HG03575 (cell line): ENCODE measurements at regions not wholly inside any gene's neighbourhood (a gene's known extent, or its start where the extent isn't known, plus 50 kb on each side); places are given as distances from the start of the nearest gene placed in this dataset.

Experiments
- ATAC-seq: cut with Tn5 transposase; IDR thresholded peaks from one replicate; pipeline ENCODE4 v1.9.1; 2021; ENCODE audit not compliant: unreplicated experiment, insufficient number of reproducible peaks, low FRiP score; ENCODE audit errors: extremely low read depth

GRCh38 chr2:5472673-5473072 is 219.5 kb upstream of the SOX11 start:
- no peak for ATAC-seq

- no peak for ATAC-seq
Observed at GRCh38 chr2:5473635-5474034, 218.5 kb upstream of the SOX11 start.

- no peak for ATAC-seq
Observed at GRCh38 chr2:5474716-5475115, 217.5 kb upstream of the SOX11 start.

- ATAC-seq = no peak
Observed at GRCh38 chr2:5479265-5479928, 212.8 kb upstream of the SOX11 start.

- no peak for ATAC-seq
Observed at GRCh38 chr2:5482929-5483331, 209.3 kb upstream of the SOX11 start.

GRCh38 chr2:5484868-5485267 is 207.3 kb upstream of the SOX11 start:
- no peak for ATAC-seq

GRCh38 chr2:5491523-5491922 is 200.7 kb upstream of the SOX11 start:
- no peak for ATAC-seq

GRCh38 chr2:5493256-5493655 is 198.9 kb upstream of the SOX11 start:
- ATAC-seq = no peak

- ATAC-seq = no peak
Observed at GRCh38 chr2:5494212-5494611, 198.0 kb upstream of the SOX11 start.

- no peak for ATAC-seq
Observed at GRCh38 chr2:5495586-5495985, 196.6 kb upstream of the SOX11 start.

GRCh38 chr2:5497874-5498273 is 194.3 kb upstream of the SOX11 start:
- ATAC-seq = no peak

- no peak for ATAC-seq
Observed at GRCh38 chr2:5501807-5502206, 190.4 kb upstream of the SOX11 start.

GRCh38 chr2:5502385-5502784 is 189.8 kb upstream of the SOX11 start:
- ATAC-seq = no peak

GRCh38 chr2:5504756-5505155 is 187.4 kb upstream of the SOX11 start:
- no peak for ATAC-seq

- ATAC-seq = no peak
Observed at GRCh38 chr2:5507367-5507766, 184.8 kb upstream of the SOX11 start.

GRCh38 chr2:5509362-5509761 is 182.8 kb upstream of the SOX11 start:
- ATAC-seq = no peak

- no peak for ATAC-seq
Observed at GRCh38 chr2:5510082-5510481, 182.1 kb upstream of the SOX11 start.

- no peak for ATAC-seq
Observed at GRCh38 chr2:5515693-5516092, 176.5 kb upstream of the SOX11 start.

GRCh38 chr2:5519286-5519685 is 172.9 kb upstream of the SOX11 start:
- ATAC-seq = no peak

- ATAC-seq = no peak
Observed at GRCh38 chr2:5520463-5520972, 171.7 kb upstream of the SOX11 start.

- no peak for ATAC-seq
Observed at GRCh38 chr2:5521461-5521860, 170.7 kb upstream of the SOX11 start.
